PC-9 (cell line): ENCODE measurements at regions not wholly inside any gene's neighbourhood (a gene's known extent, or its start where the extent isn't known, plus 50 kb on each side); places are given as distances from the start of the nearest gene placed in this dataset.

Experiments
- EZH2 ChIP-seq: fragments of 200-600 bp; sonication (generic); IDR thresholded peaks from 2 replicates; pipeline ENCODE4 v1.8.0; 2017; ENCODE audit warnings: antibody characterized with exemption, low read depth
- TF ChIP-seq, protein P1 (sequence below): fragments of 200-600 bp; sonication (generic); conservative IDR thresholded peaks from 2 replicates; pipeline ENCODE4 v1.6.1; 2017; ENCODE audit warnings: mixed run types, antibody characterized with exemption, mild to moderate bottlenecking, moderate library complexity

DNA sequence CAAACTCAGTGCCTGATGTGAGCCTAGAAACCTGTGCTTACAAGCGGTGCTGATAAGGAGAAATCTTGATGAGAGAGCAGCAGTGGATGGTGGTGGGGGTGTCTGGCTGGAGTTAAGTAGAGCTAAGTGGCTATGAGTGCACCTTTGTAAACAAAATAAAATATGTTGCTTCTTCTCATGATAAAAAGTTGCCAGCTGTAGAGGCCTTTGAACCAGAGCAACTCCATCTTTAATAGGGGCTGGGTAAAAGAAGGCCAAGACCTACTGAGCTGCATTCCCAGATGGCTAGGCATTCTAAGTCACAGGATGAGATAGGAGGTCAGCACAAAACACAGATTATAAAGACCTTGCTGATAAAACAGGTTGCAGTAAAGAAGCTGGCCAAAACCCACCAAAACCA lies 107.6 kb upstream of the FAM3C start:
- TF ChIP-seq, protein P1, sequence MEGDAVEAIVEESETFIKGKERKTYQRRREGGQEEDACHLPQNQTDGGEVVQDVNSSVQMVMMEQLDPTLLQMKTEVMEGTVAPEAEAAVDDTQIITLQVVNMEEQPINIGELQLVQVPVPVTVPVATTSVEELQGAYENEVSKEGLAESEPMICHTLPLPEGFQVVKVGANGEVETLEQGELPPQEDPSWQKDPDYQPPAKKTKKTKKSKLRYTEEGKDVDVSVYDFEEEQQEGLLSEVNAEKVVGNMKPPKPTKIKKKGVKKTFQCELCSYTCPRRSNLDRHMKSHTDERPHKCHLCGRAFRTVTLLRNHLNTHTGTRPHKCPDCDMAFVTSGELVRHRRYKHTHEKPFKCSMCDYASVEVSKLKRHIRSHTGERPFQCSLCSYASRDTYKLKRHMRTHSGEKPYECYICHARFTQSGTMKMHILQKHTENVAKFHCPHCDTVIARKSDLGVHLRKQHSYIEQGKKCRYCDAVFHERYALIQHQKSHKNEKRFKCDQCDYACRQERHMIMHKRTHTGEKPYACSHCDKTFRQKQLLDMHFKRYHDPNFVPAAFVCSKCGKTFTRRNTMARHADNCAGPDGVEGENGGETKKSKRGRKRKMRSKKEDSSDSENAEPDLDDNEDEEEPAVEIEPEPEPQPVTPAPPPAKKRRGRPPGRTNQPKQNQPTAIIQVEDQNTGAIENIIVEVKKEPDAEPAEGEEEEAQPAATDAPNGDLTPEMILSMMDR, result no peak
- TF ChIP-seq EZH2, result no peak
